Lower leg skin (tissue), 4 donors: ENCODE measurements at regions not wholly inside any gene's neighbourhood (a gene's known extent, or its start where the extent isn't known, plus 50 kb on each side); places are given as distances from the start of the nearest gene placed in this dataset.
"Not testable (repeated sequence)": the region's sequence is repeated elsewhere in the genome, so short reads cannot be mapped to it uniquely, and the experiment has no call there.

Source experiments
- DNase-seq, 2 donors: peaks; one replicate each; pipeline ENCODE4 v3.0.0-alpha.2; 2019; ENCODE audit warnings: low spot score in 2 of 2
- H3K4me3 ChIP-seq: fragments of 200-600 bp; sonication (generic); 2 replicates; pipeline ENCODE4 v1.5.1; 2017; ENCODE audit warnings: mild to moderate bottlenecking, low read depth; ENCODE audit not compliant: poor library complexity, severe bottlenecking
- POLR2A ChIP-seq, 2 donors: fragments of 450-650 bp; IDR thresholded peaks; one replicate each; pipeline ENCODE4 v1.6.1; 2016 to 2017; ENCODE audit warnings: antibody characterized with exemption in 2 of 2, mild to moderate bottlenecking in 1 of 2, moderate library complexity in 1 of 2
- WGBS, 2 donors: methylation state at CpG; one replicate each; pipeline ENCODE4 v1.1.5; 2018; 5-methylcytosine and 5-hydroxymethylcytosine counted together
- intact Hi-C: fragments of 100-400 bp; cut with DNase I; formaldehyde crosslinking; loops from one replicate; pipeline ENCODE4 v1.15.0; 2023; ENCODE audit warnings: low total_unique reads
- TF ChIP-seq, protein P1 (sequence below), 3 donors: fragments of 450-650 bp; IDR thresholded peaks; one replicate each; pipeline ENCODE4 v1.5.1; 2016; ENCODE audit warnings: antibody characterized with exemption in 3 of 3, mild to moderate bottlenecking in 3 of 3, moderate library complexity in 2 of 3

DNA sequence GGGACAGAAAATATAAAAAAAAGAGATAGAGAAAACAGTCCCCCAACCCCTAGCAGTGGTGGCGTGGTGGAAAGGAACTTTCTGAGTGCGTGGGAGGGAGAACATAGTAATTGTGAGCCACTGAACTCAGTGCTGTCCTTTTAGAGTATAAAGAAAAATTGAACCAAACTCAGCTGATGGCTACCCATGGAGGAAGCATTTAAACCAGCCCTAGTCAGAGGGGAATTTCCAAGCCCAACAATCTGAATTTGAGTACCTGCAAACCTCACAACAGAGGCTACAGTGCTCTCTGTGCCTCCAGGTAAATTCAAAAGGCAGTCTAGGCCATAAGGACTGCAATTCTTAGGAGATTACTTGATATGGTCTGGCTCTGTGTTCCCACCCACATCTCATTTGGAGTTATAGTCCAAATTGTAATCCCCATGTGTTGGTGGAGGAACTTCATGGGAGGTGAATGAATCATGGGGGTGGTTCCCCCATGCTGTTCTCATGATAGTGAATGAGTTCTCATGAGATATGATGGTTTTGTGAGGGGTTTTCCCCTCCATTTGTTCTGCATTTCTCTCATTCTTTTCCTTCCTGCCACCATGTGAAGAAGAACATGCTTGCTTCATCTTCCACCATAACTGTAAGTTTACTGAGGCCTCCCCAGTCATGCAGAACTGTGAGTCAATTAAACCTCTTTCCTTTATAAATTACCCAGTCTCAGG is 687.8 kb downstream of the FAM181B start:
- no peak for DNase-seq
- TF ChIP-seq POLR2A (IDR thresholded peaks at IDR 0.05) = no peak
- TF ChIP-seq, protein P1, sequence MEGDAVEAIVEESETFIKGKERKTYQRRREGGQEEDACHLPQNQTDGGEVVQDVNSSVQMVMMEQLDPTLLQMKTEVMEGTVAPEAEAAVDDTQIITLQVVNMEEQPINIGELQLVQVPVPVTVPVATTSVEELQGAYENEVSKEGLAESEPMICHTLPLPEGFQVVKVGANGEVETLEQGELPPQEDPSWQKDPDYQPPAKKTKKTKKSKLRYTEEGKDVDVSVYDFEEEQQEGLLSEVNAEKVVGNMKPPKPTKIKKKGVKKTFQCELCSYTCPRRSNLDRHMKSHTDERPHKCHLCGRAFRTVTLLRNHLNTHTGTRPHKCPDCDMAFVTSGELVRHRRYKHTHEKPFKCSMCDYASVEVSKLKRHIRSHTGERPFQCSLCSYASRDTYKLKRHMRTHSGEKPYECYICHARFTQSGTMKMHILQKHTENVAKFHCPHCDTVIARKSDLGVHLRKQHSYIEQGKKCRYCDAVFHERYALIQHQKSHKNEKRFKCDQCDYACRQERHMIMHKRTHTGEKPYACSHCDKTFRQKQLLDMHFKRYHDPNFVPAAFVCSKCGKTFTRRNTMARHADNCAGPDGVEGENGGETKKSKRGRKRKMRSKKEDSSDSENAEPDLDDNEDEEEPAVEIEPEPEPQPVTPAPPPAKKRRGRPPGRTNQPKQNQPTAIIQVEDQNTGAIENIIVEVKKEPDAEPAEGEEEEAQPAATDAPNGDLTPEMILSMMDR (IDR thresholded peaks at IDR 0.05) = no peak
- WGBS, 2 donors = 80 to 87% methylated on average over 2 of the region's 2 CpGs
- H3K4me3 ChIP-seq = no peak overlapping the region
- intact Hi-C loops = no loop called here

DNA sequence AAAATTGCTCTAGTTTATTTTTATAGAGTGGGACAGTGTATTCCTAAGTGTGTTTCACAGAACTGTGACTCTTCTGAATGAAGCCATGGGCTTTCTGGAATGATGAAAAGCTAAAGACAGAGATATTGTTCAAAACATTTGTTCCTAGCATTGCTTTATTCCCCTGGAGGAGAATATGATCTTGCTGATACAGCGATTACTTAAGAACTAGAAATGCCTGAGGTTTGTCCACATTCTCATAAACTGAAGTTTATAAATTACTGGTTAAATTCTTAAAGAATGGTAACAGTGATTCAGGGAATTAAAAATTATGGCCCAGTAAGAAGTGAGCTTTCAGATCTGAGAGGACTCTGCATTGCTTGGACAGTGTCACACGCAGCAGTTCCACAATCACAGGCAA is 690.3 kb downstream of the FAM181B start:
- WGBS, 2 donors = 63 to 66% methylated on average over 2 of the region's 2 CpGs
- intact Hi-C loops = no loop called here
- H3K4me3 ChIP-seq = no peak overlapping the region
- no peak for DNase-seq
- TF ChIP-seq, protein P1 (IDR thresholded peaks at IDR 0.05) = no peak

DNA sequence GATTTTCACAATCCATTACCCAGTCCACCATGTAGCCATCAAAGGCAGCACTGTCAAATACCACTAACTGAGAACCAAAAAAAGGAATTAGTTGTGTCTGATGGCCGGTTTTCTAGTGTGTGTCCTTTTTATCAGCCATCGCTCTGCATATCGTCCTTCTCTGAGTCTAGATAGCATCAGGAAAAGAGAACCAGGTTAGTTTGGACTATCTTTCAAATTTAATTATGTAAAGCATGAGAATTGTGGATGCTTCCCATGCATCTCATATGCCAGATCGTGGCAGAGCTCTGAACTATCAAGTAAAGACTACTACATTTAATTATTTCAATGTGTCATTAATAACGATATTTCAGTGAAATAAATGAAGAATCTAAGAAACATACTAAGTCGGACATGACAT is 691.9 kb downstream of the FAM181B start:
- 83 to 84% methylated on average over 6 of the region's 6 CpGs for WGBS, 2 donors
- H3K4me3 ChIP-seq = no peak overlapping the region
- DNase-seq = no peak
- intact Hi-C loops = no loop called here
- TF ChIP-seq POLR2A (IDR thresholded peaks at IDR 0.05) = no peak
- TF ChIP-seq, protein P1 (IDR thresholded peaks at IDR 0.05) = no peak

DNA sequence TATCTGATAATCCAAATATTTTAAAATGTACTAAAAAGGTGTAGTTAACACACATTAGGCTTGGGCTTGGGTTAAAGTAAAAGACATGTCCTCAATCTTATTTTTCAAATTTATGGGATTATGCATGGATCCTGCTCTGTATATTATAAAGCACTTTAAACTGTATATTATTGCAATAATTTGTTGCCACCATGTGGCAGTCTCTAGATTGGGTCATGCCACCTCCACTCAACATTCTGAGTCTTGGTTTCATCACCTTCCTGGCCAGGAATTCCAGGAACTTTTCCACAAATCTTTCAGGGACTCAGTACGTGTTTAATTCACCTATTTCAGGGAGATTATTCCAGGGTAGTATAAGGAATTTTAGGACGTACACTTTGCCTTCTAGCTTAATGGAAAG is 695.5 kb downstream of the FAM181B start:
- intact Hi-C loops = no loop called here
- no peak for DNase-seq
- WGBS, 2 donors = 57 to 60% methylated on average over 2 of the region's 2 CpGs

DNA sequence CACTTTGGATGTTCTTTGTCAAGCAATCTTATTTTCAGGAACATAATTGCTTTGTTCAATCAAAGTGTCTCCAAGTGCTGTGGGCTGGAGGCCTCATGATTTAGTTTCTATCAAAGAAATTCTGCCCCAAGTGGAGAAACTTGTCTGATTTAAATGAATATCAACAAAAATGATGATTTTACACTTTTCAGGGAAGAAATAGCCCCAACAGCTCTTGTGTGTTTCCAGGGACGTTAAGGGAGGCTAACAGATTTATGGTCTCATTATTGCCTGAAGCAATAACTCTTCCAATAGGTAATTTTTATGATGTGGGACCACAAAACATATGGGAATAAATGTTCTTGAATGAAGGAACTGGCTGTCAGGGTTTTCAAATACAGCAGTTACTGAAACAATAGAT is 699.1 kb downstream of the FAM181B start:
- 9 to 19% methylated on average over 1 of the region's 1 CpG for WGBS, 2 donors
- TF ChIP-seq POLR2A (IDR thresholded peaks at IDR 0.05) = no peak
- TF ChIP-seq, protein P1 (IDR thresholded peaks at IDR 0.05) = no peak
- no peak for DNase-seq
- H3K4me3 ChIP-seq = no peak overlapping the region
- intact Hi-C loops = no loop called here

More for the DNA sequence above, 695.5 kb downstream of the FAM181B start:
- TF ChIP-seq, protein P1 (IDR thresholded peaks at IDR 0.05) = no peak
- TF ChIP-seq POLR2A (IDR thresholded peaks at IDR 0.05) = no peak
- H3K4me3 ChIP-seq = no peak overlapping the region

DNA sequence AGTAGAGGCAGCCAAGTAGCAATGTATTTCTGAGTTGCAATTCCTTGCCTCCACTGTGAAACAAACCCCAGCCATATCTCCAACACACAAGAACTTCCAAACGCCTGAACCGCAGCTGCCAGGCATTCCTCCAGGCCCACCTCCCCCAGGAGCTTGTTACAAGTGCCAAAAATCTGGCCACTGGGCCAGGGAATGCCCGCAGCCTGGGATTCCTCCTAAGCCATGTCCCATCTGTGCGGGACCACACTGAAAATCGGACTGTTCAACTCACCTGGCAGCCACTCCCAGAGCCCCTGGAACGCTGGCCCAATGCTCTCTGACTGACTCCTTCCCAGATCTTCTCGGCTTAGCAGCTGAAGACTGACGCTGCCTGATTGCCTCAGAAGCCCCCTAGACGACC is 706.3 kb downstream of the FAM181B start:
- DNase-seq, intact Hi-C loops, H3K4me3 ChIP-seq: not testable (repeated sequence)
- 83 to 87% methylated on average over 6 to 9 of the region's 9 CpGs for WGBS, 2 donors
